LoVo (cell line): ENCODE measurements at regions not wholly inside any gene's neighbourhood (a gene's known extent, or its start where the extent isn't known, plus 50 kb on each side); places are given as distances from the start of the nearest gene placed in this dataset.
A peak's percentile ranks its signal among the peaks of the same experiment; 100 is the strongest.

ENCODE experiments used
- DNase-seq: peaks from one replicate; pipeline ENCODE4 v3.0.0-alpha.2; 2016; ENCODE audit warnings: low spot score

- peak; percentile 78 for DNase-seq
Observed at GRCh38 chr4:169810325-169811323, 52.9 kb upstream of the HPF1 start.

GRCh38 chr4:169807934-169808509, 50.3 kb upstream of the HPF1 start:
- no peak for DNase-seq
